ENCODE measurements at regions not wholly inside any gene's neighbourhood (a gene's known extent, or its start where the extent isn't known, plus 50 kb on each side); places are given as distances from the start of the nearest gene placed in this dataset.

- H3K9me3 ChIP-seq (ENCODE audit: low read depth), result no peaks in the 10 kb centered on the region
- H3K27ac ChIP-seq, result no peak overlapping the region
- H3K9me2 ChIP-seq (ENCODE audit: insufficient read depth), result no peaks in the 10 kb centered on the region
- no peak overlapping the region for H3K4me3 ChIP-seq
- H3K4me1 ChIP-seq (ENCODE audit: insufficient read depth), result no peaks in the 10 kb centered on the region
- no peak overlapping the region for H2AFZ ChIP-seq
- H3K9ac ChIP-seq, result no peak overlapping the region
- H3K36me3 ChIP-seq (ENCODE audit: low read depth), result no peaks in the 10 kb centered on the region
- DNase-seq, result no peak
- H3F3A ChIP-seq (ENCODE audit: insufficient read depth), result no peaks in the 10 kb centered on the region
- TF ChIP-seq EZH2 (IDR thresholded peaks at IDR 0.05; ENCODE audit: insufficient read depth, poor library complexity, severe bottlenecking) (no peak), EZH2phosphoT487 (IDR thresholded peaks at IDR 0.05; ENCODE audit: insufficient read depth, low read depth) (no peak)
- in situ Hi-C loops (cut with MboI), result no loop called here
- H3K27me3 ChIP-seq (replicated peaks; ENCODE audit: insufficient read depth), result no peaks in the 10 kb centered on the region
- 83 to 94% methylated on average over 3 of the region's 3 CpGs for WGBS, 2 experiments (ENCODE audit: low coverage in 1 of 2, low lambda C conversion rate in 2 of 2, missing lambda C conversion rate in 2 of 2)
- H4K20me1 ChIP-seq (ENCODE audit: insufficient read depth), result no peaks in the 10 kb centered on the region
- H3K4me2 ChIP-seq (ENCODE audit: unreplicated experiment), result no peak overlapping the region
- no peaks in the 10 kb centered on the region for H3K79me2 ChIP-seq (ENCODE audit: insufficient read depth)
Measured at GRCh38 chr1:98299861-98300260, 361.7 kb upstream of the SNX7 start.

GRCh38 chr1:98299313-98299712 is 362.2 kb upstream of the SNX7 start:
- no peaks in the 10 kb centered on the region for H3K9me3 ChIP-seq (ENCODE audit: low read depth)
- H3F3A ChIP-seq (ENCODE audit: insufficient read depth), result no peaks in the 10 kb centered on the region
- H3K4me3 ChIP-seq, result no peak overlapping the region
- no peaks in the 10 kb centered on the region for H3K27me3 ChIP-seq (replicated peaks; ENCODE audit: insufficient read depth)
- no peaks in the 10 kb centered on the region for H3K79me2 ChIP-seq (ENCODE audit: insufficient read depth)
- DNase-seq, result no peak
- no peak overlapping the region for H2AFZ ChIP-seq
- no peak overlapping the region for H3K27ac ChIP-seq
- TF ChIP-seq EZH2 (IDR thresholded peaks at IDR 0.05; ENCODE audit: insufficient read depth, poor library complexity, severe bottlenecking) (no peak), EZH2phosphoT487 (IDR thresholded peaks at IDR 0.05; ENCODE audit: insufficient read depth, low read depth) (no peak)
- no peak overlapping the region for H3K9ac ChIP-seq
- in situ Hi-C loops (cut with MboI), result no loop called here
- H3K36me3 ChIP-seq (ENCODE audit: low read depth), result no peaks in the 10 kb centered on the region
- no peaks in the 10 kb centered on the region for H3K4me1 ChIP-seq (ENCODE audit: insufficient read depth)
- H3K9me2 ChIP-seq (ENCODE audit: insufficient read depth), result no peaks in the 10 kb centered on the region
- H3K4me2 ChIP-seq (ENCODE audit: unreplicated experiment), result no peak overlapping the region
- H4K20me1 ChIP-seq (ENCODE audit: insufficient read depth), result no peaks in the 10 kb centered on the region

- in situ Hi-C loops (cut with MboI), result no loop called here
- Histone ChIP-seq H3K27ac (no peak overlapping the region), H3K4me2 (ENCODE audit: unreplicated experiment) (no peak overlapping the region), H2AFZ (no peak overlapping the region), H3K9ac (no peak overlapping the region), H3K4me1 (ENCODE audit: insufficient read depth) (no peaks in the 10 kb centered on the region), H3K79me2 (ENCODE audit: insufficient read depth) (no peaks in the 10 kb centered on the region), H3K27me3 (replicated peaks; ENCODE audit: insufficient read depth) (no peaks in the 10 kb centered on the region), H4K20me1 (ENCODE audit: insufficient read depth) (no peaks in the 10 kb centered on the region), H3K9me2 (ENCODE audit: insufficient read depth) (no peaks in the 10 kb centered on the region), H3F3A (ENCODE audit: insufficient read depth) (no peaks in the 10 kb centered on the region), H3K36me3 (ENCODE audit: low read depth) (no peaks in the 10 kb centered on the region), H3K4me3 (no peak overlapping the region), H3K9me3 (ENCODE audit: low read depth) (no peaks in the 10 kb centered on the region)
- TF ChIP-seq EZH2 (IDR thresholded peaks at IDR 0.05; ENCODE audit: insufficient read depth, poor library complexity, severe bottlenecking) (no peak), EZH2phosphoT487 (IDR thresholded peaks at IDR 0.05; ENCODE audit: insufficient read depth, low read depth) (no peak)
- DNase-seq, result no peak
- 97 to 100% methylated on average over 2 of the region's 2 CpGs for WGBS, 2 experiments (ENCODE audit: low coverage in 1 of 2, low lambda C conversion rate in 2 of 2, missing lambda C conversion rate in 2 of 2)
Measured at GRCh38 chr1:98298319-98298718, 363.2 kb upstream of the SNX7 start.

GRCh38 chr1:98296681-98297080 is 364.8 kb upstream of the SNX7 start:
- H3K9me3 ChIP-seq (ENCODE audit: low read depth), result no peaks in the 10 kb centered on the region
- H3K9me2 ChIP-seq (ENCODE audit: insufficient read depth), result no peaks in the 10 kb centered on the region
- no peak overlapping the region for H3K27ac ChIP-seq
- H3K9ac ChIP-seq, result no peak overlapping the region
- no peak for TF ChIP-seq EZH2 (IDR thresholded peaks at IDR 0.05; ENCODE audit: insufficient read depth, poor library complexity, severe bottlenecking)
- TF ChIP-seq EZH2phosphoT487 (IDR thresholded peaks at IDR 0.05; ENCODE audit: insufficient read depth, low read depth), result no peak
- in situ Hi-C loops (cut with MboI), result no loop called here
- H3K4me1 ChIP-seq (ENCODE audit: insufficient read depth), result no peaks in the 10 kb centered on the region
- no peak overlapping the region for H3K4me2 ChIP-seq (ENCODE audit: unreplicated experiment)
- H2AFZ ChIP-seq, result no peak overlapping the region
- DNase-seq, result no peak
- H4K20me1 ChIP-seq (ENCODE audit: insufficient read depth), result no peaks in the 10 kb centered on the region
- H3F3A ChIP-seq (ENCODE audit: insufficient read depth), result no peaks in the 10 kb centered on the region
- WGBS, 2 experiments (ENCODE audit: low coverage in 1 of 2, low lambda C conversion rate in 2 of 2, missing lambda C conversion rate in 2 of 2), result 94 to 100% methylated on average over 1 of the region's 1 CpG
- H3K36me3 ChIP-seq (ENCODE audit: low read depth), result no peaks in the 10 kb centered on the region
- no peaks in the 10 kb centered on the region for H3K27me3 ChIP-seq (replicated peaks; ENCODE audit: insufficient read depth)
- no peaks in the 10 kb centered on the region for H3K79me2 ChIP-seq (ENCODE audit: insufficient read depth)
- H3K4me3 ChIP-seq, result no peak overlapping the region

- Histone ChIP-seq H3F3A (ENCODE audit: insufficient read depth) (no peaks in the 10 kb centered on the region), H3K9me2 (ENCODE audit: insufficient read depth) (no peaks in the 10 kb centered on the region), H3K4me2 (ENCODE audit: unreplicated experiment) (no peak overlapping the region), H3K27me3 (replicated peaks; ENCODE audit: insufficient read depth) (no peaks in the 10 kb centered on the region), H3K9ac (no peak overlapping the region), H3K4me1 (ENCODE audit: insufficient read depth) (no peaks in the 10 kb centered on the region), H3K27ac (no peak overlapping the region), H2AFZ (no peak overlapping the region), H3K4me3 (no peak overlapping the region), H3K9me3 (ENCODE audit: low read depth) (no peaks in the 10 kb centered on the region), H3K79me2 (ENCODE audit: insufficient read depth) (no peaks in the 10 kb centered on the region), H4K20me1 (ENCODE audit: insufficient read depth) (no peaks in the 10 kb centered on the region), H3K36me3 (ENCODE audit: low read depth) (no peaks in the 10 kb centered on the region)
- TF ChIP-seq EZH2phosphoT487 (IDR thresholded peaks at IDR 0.05; ENCODE audit: insufficient read depth, low read depth) (no peak), EZH2 (IDR thresholded peaks at IDR 0.05; ENCODE audit: insufficient read depth, poor library complexity, severe bottlenecking) (no peak)
- in situ Hi-C loops (cut with MboI), result no loop called here
- DNase-seq, result no peak
- 96 to 97% methylated on average over 2 of the region's 2 CpGs for WGBS, 2 experiments (ENCODE audit: low coverage in 1 of 2, low lambda C conversion rate in 2 of 2, missing lambda C conversion rate in 2 of 2)
Measured at GRCh38 chr1:98294127-98294526, 367.4 kb upstream of the SNX7 start.
